Keratinocyte (primary cell): ENCODE measurements at regions not wholly inside any gene's neighbourhood (a gene's known extent, or its start where the extent isn't known, plus 50 kb on each side); places are given as distances from the start of the nearest gene placed in this dataset.

ENCODE experiments used
- EZH2 ChIP-seq: IDR thresholded peaks from one replicate; pipeline ENCODE4 v1.6.1; 2012; ENCODE audit warnings: inconsistent platforms, mild to moderate bottlenecking, low read length, moderate library complexity
- TF ChIP-seq, protein P1 (sequence below), 3 experiments: IDR thresholded peaks in 1 of 3; conservative IDR thresholded peaks in 1 of 3; optimal IDR thresholded peaks in 1 of 3; 2 replicates in 2 of 3; 3 replicates in 1 of 3; pipeline versions ENCODE3 to v1.5.1; 2011; ENCODE audit warnings: low read length in 3 of 3, mild to moderate bottlenecking in 3 of 3, moderate library complexity in 2 of 3, control low read depth in 1 of 3, inconsistent platforms in 1 of 3; ENCODE audit not compliant: insufficient read depth in 2 of 3; ENCODE audit errors: extremely low read depth in 1 of 3

DNA sequence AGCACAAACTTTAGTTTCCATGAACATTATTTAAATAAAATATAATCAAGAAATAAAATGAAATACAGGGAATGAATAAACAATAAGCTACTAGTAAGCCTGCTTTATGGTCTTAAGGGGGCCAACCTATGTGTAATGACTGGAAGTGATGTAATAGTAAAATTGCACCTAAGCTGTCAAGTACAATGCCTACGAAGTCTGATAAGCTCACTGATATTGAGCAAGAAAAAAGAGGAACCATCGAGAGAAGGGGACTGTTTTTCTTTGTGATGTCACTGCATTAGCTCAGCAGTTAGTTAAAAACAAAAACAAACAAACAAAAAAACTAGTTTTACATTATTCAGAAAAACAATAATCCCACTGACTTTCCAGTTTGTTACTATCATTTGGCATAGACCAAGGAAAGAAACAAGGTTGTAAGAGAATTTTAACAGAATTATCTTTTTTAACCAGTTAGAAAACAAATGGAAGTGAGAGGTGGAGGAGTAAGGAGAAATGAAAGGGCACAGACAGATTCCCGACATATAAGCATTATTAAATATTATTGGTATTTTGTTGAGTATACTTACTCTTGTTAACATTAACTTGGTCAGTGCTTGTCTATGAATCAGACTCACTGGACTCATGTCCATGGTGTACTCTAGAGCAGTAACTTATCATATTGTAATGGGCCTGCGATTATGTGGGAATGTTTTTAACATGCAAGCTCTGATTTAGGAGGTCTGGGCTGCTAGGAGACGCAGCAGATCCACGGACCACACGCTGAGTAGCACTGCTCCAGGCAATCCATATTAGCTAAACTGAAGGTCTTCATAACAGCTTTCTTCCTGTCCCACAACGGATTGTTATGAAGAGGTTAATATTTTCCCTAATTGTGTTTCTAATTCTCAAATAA, 99.6 kb upstream of the HMGCLL1 start:
- TF ChIP-seq, protein P1, sequence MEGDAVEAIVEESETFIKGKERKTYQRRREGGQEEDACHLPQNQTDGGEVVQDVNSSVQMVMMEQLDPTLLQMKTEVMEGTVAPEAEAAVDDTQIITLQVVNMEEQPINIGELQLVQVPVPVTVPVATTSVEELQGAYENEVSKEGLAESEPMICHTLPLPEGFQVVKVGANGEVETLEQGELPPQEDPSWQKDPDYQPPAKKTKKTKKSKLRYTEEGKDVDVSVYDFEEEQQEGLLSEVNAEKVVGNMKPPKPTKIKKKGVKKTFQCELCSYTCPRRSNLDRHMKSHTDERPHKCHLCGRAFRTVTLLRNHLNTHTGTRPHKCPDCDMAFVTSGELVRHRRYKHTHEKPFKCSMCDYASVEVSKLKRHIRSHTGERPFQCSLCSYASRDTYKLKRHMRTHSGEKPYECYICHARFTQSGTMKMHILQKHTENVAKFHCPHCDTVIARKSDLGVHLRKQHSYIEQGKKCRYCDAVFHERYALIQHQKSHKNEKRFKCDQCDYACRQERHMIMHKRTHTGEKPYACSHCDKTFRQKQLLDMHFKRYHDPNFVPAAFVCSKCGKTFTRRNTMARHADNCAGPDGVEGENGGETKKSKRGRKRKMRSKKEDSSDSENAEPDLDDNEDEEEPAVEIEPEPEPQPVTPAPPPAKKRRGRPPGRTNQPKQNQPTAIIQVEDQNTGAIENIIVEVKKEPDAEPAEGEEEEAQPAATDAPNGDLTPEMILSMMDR (optimal IDR thresholded peaks at IDR 0.05 in 1 of 3, IDR thresholded peaks at IDR 0.05 in 1 of 3, conservative IDR thresholded peaks at IDR 0.05 in 1 of 3; ENCODE audit: extremely low read depth in 1 of 3, insufficient read depth in 2 of 3, low read length in 3 of 3), result no peak
- TF ChIP-seq EZH2, result no peak
